Left cardiac atrium (tissue), 4 donors: ENCODE measurements at regions not wholly inside any gene's neighbourhood (a gene's known extent, or its start where the extent isn't known, plus 50 kb on each side); places are given as distances from the start of the nearest gene placed in this dataset.
A peak's percentile ranks its signal among the peaks of the same experiment; 100 is the strongest.

Experiments used
- ATAC-seq, 2 donors: fragments of 200-7000 bp; cut with Tn5 transposase; one replicate each; pipeline ENCODE4 v1.9.1; 2020; ENCODE audit warnings: mild to moderate bottlenecking in 2 of 2, moderate library complexity in 2 of 2
- DNase-seq: peaks from one replicate; pipeline ENCODE4 v3.0.0-alpha.2; 2020
- intact Hi-C, 2 donors: fragments of 100-400 bp; cut with DNase I; formaldehyde crosslinking; loops; one replicate each; pipeline versions ENCODE4 v1.14.1 to v1.15.1; 2022 to 2023
- donor health status: DM: no; HTN: yes; CAD: no.
- donor health status: DM: no; HTN: yes; CAD: no; lungs with severe emphysema.
- donor health status: DM: yes; HTN: yes; CAD: no.
- donor health status: Dilated cardiomyopathy.

DNA sequence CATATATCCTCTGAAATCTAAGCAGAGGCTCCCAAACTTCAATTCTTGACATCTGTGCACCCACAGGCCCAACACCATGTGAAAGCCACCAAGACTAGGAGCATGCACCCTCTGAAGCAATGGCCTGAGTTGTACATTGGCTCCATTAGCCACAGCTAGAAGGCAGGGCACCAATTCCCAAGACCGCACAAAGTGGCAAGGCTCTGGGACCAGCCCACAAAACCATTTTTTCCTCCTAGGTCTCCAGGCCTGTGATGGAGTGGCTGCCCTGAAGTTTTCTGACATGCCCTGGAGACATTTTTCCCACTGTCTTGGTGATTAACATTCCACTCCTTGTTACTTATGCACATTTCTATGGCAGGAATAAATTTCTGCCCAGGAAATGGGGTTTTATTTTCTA is 232.2 kb upstream of the GRID2 start:
- DNase-seq (no peak), ATAC-seq (no peak)
- intact Hi-C loops = no loop called here

DNA sequence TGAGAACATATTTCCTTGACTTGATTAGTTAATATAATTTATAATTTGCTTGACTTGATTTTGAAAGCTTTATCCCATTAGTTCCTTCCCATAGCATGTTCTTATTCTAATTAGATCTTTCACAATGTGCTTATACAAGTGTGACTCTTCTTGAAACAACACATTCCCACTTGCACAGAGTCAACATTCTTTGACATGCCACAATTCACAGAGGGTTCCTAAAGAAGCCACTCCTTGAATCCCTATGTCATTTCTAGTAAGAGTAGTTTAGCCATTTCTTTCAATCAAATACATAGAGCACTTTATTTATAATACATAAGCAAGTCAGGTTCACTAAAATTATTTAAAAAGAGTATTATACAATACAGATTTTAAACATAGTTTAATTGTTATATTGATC is 228.9 kb upstream of the GRID2 start:
- intact Hi-C loops = no loop called here
- ATAC-seq (no peak), DNase-seq (no peak)

DNA sequence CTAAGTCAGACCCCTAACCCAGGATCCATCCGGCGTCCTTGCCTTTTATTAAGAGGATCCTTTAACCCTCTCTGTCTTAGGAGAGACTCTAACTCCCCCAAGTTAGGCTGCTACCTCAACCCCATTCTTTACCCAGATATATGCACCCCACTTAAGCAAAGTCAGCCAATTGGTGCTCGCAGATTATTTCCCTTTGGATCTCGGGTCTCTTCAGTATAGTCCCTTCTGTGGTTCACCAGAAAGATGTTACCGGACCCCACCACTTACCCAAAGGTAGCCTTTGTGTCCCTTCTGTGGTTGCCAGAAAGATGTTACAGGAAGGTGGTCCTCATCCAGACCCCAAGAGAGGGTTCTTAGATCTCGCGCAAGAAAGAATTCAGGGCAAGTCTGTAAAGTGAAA is 212.9 kb upstream of the GRID2 start:
- DNase-seq (no peak), ATAC-seq (no peak)
- intact Hi-C loops = no loop called here

DNA sequence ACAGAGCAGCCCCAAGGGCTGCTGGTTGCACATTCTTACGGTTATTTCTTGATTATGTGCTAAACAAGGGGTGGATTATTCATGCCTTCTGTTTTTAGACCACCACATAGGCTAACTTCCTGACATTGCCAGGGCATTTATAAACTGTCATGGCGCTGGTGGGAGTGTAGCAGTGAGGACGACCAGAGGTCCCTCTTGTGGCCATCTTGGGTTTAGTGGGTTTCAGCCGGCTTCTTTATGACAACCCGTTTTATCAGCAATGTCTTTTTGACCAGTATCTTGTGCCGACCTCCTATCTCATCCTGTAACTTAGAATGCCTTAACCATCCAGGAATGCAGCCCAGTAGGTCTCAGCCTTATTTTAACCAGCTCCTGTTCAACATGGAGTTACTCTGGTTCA is 212.4 kb upstream of the GRID2 start:
- no peak for ATAC-seq
- intact Hi-C loops = no loop called here

DNA sequence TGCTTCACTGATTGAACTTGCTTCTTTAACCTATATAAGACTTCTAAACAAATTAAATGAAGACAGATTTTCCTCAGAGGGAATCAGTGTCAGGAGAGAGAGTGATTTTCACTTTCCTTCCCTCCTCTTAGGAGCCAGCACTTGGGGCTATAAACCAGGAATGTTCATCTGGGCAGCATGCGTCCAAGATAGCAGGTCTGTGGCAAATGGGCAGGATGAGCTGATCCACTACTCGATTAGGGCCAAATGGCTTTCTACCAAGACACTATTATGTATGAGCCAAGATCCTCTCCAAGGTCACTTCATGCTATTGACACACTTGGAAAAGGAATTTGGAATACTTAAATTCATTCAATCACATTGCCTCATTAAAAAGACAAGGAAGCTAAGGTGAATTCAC is 203.9 kb upstream of the GRID2 start:
- ATAC-seq (no peak), DNase-seq (no peak)
- intact Hi-C loops = no loop called here

More for the DNA sequence above, 212.4 kb upstream of the GRID2 start:
- DNase-seq = no peak

DNA sequence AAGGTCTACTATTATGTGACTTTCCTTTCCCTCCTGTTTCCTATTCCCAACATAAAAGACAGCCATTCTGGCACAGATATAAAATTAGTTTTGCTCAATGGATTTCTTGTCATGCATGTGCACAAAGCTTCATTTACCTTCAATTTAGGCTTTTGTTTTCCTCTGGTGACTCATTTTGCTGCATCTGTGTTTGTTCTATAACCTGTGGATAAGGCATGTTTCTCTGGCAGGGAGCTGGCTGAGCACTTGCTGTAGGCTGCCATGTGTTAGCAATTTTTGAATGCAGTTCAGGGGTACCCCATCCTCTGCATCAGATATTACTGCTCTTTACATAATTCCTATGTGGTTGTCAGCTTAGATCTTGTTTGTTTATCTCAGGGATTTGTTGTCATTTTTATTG is 202.8 kb upstream of the GRID2 start:
- ATAC-seq = no peak
- intact Hi-C loops = no loop called here
- DNase-seq = no peak

DNA sequence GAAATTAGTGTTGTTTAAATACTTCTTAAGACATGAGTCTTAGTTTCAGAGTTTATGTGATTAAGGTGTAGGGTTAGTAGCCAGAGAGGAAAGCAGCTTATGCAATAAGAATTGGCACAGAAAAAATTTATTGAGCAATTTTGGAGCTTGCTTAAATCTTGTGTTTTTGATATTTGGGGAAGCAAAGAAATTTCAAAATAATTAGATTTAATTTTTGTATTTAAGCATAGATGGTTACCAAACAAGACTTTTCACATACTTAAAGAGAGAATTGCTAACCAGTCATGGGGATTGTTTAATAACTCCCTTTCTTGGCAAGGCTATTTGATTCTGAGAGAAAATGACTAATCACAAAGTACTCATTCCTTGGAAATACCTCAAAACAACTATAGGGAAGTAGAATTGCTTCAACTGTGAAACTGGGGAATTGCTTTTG is 202.0 kb upstream of the GRID2 start:
- intact Hi-C loops = no loop called here
- ATAC-seq (peak in 1 of 2 donors; percentile 79), DNase-seq (no peak)

DNA sequence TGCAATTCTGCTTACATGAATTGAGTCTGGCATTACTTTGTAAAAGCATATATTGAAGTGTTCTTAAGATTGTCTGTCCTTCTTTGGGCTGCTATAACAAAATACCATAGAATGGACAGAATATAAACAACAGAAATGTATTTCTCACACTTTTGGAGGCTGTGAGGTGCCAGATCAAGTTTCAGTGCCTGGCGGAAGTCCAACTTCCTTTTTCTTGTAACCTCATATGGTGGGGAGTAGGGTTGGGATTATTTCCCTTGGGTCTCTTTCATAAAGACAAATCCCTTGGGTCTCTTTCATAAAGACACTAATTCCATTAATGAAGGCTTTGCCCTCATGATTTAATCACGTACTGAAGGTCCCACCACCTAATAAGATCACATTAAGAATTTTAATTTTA is 199.3 kb upstream of the GRID2 start:
- intact Hi-C loops = no loop called here
- ATAC-seq = no peak
- no peak for DNase-seq

DNA sequence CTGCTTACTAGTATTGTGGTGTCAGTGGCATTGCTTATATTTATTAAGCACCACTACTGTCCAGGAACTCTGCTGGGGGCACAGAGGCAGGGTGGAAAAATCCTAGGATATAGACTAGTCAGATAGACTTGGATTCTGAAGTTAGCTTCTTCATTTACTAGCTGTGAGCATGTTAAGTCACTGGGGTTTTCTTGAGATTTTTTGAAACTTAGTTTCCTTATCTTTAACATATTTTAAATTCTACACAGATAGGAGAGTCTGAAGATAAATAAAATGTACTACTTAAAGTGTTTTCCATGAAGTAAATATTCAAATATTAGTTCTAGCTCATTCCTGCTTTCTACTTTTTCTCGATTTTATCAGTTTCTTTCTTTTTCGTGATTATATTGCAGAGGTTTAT is 196.9 kb upstream of the GRID2 start:
- ATAC-seq (no peak), DNase-seq (no peak)
- intact Hi-C loops = no loop called here

DNA sequence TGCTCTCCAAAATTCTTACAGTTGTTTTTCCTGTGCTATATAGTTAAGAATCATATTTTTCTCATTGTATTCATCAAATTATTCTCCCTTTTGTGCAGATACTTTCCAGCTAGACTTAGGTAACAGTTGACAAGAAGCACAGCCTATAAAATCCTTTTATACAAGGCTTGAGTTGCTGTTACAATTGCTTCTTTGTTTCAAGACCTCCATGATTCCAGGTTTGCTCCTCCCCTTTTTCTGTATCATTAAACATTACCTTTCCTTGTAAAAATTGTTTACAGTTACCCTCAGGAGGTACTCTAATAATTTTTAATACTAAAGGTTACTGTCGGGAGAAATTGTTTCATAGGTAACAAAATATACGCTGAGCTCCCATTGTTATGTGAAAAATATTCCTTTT is 192.3 kb upstream of the GRID2 start:
- no peak for ATAC-seq
- no peak for DNase-seq
- intact Hi-C loops = no loop called here

DNA sequence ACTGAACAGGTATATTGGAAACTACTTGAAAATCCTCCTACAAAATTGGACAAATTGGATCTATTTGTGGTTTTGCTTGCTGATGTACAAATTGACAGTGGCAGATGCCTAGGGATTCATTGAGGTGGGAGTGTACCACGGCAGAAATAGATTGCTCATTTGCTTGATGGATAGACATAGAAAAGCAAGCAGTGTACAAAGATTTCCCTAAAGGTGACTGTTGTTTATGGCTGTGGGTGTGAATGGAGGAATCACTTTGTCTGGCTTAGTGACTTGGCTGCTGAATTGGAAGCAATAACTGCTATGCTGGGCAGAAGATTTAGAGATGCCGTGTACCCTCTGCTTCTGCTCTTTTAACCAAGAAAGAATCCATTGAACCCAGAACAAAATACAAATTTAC is 191.0 kb upstream of the GRID2 start:
- DNase-seq (no peak), ATAC-seq (no peak)
- intact Hi-C loops = no loop called here

DNA sequence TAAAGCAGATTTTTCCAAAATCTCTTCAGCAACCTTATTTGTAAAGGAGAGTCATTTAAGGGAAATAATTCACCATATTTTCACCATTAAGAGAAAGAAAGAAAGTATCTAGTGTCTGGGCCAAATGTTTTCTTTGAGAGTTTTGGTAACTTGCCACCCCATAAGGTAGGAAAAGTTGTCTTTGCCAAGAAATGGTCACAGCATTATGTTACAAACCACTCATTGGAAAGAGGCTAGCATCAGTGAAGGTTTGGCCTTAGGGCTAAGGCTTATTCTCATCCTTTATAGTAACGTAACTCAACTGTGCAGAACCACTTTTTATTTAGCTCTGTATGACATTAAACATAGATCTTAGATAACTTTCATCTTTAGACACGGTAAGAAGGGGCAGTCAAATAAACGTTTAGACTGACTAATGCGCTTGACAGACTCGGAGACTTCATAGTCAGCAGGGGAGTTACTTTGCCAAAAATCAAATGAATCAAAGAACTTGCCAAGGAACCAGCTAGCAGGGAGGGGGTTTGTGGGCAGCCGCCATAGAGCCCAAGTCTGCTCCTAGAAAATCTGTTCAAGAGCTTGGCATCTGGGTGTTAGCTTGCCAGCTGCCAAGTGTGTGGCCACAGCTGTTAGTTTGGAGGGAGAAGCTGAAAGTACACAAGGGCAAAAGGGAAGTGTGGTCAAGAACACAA is 182.8 kb upstream of the GRID2 start:
- intact Hi-C loops = no loop called here
- no peak for DNase-seq
- ATAC-seq = peak in 1 of 2 donors; percentile 61

DNA sequence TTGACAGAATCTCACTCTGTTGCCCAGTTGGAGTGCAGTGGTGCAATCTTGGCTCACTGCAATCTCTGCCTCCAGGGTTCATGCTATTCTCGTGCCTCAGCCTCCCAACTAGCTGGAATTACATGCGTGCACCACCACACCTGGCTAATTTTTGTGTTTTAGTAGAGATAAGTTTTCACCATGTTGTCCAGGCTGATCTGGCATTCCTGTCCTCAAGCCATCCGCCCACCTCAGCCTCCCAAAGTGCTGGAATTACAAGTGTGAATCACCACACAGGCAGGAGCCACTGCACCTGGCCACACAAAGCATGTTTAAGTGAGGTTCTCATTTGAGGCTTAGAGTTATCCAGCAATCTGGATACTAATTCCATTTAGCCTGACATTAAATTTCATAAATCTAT is 180.9 kb upstream of the GRID2 start:
- intact Hi-C loops = no loop called here
- no peak for ATAC-seq

DNA sequence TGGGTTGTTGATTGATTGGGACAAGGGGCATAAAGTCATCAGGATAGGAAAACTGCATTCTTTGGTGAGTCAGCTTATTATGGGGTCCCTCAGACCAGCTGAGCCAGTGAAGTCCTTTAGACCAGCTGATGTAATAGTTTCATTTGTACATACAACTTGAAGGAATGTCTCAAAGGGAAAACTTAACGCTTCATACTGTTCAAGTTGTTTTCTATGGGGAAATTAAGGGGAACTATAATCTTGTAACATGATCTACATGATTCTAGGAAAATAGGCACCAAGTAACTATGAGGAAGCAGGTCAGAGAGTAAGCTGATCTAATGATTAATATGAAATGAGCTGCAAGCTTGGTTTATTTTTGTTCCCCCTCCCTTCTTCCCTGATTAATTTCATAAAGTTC is 175.1 kb upstream of the GRID2 start:
- ATAC-seq = no peak
- DNase-seq = no peak
- intact Hi-C loops = no loop called here

More for the DNA sequence above, 180.9 kb upstream of the GRID2 start:
- DNase-seq = no peak

DNA sequence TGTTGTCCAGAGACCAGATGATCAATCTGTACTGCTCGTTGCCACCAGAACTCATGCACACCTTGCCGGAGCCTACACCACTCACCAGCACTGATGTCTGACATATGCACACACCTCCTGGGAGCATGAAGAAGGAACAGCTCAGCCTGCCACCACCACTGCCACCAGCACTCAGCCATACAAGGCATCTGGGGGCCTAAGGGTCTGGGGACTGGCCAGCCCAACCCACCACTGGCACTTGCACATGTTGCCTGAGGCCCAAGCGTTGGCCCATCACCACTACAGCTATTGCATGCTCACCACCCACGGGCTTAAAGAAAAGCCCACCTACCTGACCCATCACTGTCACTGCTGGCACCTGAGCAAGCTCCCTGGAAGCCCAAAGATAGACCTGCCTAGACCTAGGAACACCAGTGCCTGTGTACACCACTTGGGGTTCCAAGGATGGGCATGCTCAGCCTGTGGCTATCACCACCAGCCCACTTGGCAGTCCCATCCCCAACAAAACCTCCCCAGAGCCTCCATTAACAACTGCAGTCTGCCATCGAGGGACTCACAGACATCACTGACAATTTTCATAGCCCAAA is 174.3 kb upstream of the GRID2 start:
- intact Hi-C loops = no loop called here
- DNase-seq = no peak
- ATAC-seq = no peak

DNA sequence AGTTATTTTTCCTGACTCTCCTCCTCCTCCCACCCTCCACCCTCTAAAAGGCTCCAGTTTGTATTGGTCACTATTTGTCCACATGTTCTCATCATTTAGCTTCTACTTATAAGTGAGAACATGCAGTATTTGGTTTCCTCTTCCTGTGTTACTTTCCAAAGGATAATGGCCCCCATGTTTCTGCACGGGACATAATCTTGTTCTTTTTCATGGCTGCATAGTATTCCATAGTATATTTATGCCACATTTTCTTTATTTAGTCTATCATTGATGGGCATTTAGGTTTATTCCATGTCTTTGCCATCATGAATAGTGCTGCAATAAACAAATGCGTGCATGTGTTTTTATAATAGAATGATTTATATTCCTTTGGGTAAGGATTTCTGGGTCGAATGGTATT is 167.3 kb upstream of the GRID2 start:
- intact Hi-C loops = no loop called here
- no peak for DNase-seq
- no peak for ATAC-seq

DNA sequence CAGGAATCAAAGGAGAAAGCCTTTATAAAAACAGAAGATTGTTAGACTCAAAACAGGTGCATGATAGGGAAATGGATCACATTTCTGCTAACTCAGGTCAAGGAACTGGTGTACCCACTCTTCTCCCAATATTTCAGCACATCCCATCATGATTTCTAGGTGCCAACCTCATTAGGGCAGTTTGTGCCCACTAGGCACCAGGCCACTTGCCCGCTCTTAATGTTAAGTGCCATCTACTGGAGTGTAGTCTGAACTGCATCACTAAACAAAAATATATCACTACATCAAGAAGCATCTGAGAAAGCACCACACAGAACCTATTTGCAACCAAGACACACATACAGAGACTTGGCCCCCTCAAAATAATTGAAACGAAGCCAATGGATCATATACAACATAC is 140.4 kb upstream of the GRID2 start:
- intact Hi-C loops = no loop called here
- no peak for ATAC-seq
- no peak for DNase-seq

DNA sequence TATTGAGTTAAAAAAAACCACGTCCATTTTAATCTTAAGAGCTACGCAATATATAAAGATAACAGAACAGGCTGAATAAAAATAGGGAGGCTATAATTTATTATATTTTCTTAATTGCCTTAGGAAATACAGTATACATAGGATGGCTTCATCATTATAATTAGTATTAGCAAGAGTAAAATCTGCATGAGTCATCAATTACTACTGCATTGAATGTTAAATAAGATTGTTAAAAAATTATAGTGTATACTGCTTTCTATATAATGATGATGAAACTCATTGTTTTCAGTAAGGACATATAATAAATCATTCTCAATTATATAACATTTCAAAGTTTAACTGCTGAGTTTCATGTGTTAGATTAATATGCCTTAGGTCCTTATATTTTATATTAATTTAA is 133.4 kb upstream of the GRID2 start:
- ATAC-seq (no peak), DNase-seq (no peak)
- intact Hi-C loops = no loop called here

DNA sequence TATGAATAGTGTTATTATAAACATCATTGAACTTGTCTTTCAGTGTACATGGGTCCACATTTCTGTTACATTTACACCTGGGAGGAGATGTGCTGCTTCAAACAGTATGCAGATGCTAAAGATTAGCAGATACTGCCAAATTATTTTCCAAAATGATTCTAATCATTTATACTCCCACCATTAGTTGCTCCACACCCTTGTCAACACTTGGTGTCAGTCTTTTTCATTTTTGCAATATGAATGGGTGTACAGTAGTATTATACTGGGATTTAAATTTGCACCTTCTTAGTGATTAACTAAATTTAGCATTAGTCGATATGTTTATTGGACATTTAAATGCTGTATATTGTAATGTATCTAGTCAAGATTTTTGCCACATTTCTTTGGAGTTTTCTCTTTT is 131.6 kb upstream of the GRID2 start:
- no peak for DNase-seq
- no peak for ATAC-seq
- intact Hi-C loops = no loop called here

DNA sequence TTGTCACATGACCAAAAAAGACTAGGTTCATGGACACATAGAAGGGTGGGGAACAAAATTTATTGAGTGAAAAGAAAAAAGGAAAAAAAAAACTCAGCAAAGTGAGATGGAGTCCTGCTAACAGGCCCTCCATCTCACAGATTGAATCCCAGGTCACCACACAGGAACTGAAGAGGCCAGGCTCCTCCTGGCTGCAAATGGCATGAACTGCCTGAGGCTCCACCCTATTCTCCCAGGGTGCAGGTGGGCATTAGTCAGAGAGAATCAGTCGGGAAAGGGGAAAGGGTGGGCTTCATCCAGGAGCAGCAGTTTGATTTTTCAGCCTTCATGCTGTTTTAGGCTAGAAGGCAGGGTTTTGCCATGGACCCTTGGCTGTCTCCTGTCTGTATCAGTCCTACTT is 128.5 kb upstream of the GRID2 start:
- intact Hi-C loops = no loop called here
- DNase-seq (no peak), ATAC-seq (no peak)

DNA sequence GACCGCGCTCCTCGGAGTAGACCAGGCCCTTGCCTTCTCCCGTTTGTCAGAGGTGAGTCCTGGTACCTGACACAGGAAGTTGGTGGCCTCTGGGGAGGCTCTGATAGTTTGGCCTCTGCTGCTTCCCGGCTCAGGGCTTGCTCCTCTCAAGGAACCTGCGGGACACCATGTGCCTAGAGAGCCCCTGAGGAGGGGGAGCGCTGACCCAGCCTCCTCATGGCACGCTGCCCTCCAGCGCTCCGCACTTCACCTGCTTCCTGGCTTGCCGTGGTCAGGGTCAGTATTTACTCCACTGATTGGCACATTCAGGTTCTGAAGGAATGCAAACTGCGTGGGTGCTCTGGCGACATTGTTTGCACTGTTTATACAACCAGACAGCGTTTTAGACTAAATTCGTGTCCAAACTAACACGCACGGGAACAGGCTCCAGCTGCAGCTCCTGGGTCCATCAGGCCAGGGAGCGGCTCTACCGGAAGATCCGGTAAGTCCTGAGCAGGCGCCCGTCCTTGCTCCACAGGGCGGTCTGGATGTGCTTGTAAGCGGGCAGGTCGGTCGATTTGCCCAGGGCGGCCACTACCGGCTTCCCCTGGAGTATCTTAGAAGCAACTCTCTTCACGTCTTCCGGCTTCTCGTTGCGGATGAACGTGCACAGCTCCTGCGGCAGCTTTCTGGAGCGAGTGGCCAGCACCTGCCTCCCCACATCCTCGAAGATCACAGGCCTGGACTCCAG is 121.6 kb upstream of the GRID2 start:
- no peak for ATAC-seq
- intact Hi-C loops = no loop called here
- no peak for DNase-seq
